ENCODE measurements at regions not wholly inside any gene's neighbourhood (a gene's known extent, or its start where the extent isn't known, plus 50 kb on each side); places are given as distances from the start of the nearest gene placed in this dataset.

DNA sequence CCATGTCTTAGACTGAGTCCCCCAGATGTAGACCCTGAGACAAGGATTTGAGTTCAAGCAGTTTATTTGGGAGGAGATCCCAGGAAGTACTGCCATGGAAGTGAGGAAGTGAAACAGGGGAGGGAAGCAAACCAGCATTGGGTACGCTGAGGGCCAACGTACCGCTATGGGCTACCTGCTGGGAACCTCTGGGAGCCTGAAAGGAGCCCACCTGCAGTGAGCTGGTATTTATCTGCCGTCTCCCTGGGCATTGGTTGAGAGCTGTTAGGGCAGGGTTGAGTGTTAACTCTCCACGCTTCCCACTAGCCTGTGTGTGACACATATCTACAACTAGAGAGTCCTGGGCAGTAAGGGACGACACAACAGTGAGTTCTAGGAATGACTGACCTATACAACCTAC is 131.6 kb upstream of the SLC24A2 start:
- 93% methylated on average over 5 of the region's 6 CpGs for WGBS
- H3K4me3 ChIP-seq = no peak overlapping the region
- H3K9me3 ChIP-seq = no peaks in the 10 kb centered on the region
- no peak for DNase-seq (ENCODE audit: low spot score in 2 of 2)
- no peaks in the 10 kb centered on the region for H3K4me1 ChIP-seq
- no peak overlapping the region for H3K27ac ChIP-seq
- no peaks in the 10 kb centered on the region for H3K36me3 ChIP-seq
- H3K27me3 ChIP-seq = no peaks in the 10 kb centered on the region
- no peak for TF ChIP-seq POLR2A (IDR thresholded peaks at IDR 0.05)
- TF ChIP-seq, protein P1, sequence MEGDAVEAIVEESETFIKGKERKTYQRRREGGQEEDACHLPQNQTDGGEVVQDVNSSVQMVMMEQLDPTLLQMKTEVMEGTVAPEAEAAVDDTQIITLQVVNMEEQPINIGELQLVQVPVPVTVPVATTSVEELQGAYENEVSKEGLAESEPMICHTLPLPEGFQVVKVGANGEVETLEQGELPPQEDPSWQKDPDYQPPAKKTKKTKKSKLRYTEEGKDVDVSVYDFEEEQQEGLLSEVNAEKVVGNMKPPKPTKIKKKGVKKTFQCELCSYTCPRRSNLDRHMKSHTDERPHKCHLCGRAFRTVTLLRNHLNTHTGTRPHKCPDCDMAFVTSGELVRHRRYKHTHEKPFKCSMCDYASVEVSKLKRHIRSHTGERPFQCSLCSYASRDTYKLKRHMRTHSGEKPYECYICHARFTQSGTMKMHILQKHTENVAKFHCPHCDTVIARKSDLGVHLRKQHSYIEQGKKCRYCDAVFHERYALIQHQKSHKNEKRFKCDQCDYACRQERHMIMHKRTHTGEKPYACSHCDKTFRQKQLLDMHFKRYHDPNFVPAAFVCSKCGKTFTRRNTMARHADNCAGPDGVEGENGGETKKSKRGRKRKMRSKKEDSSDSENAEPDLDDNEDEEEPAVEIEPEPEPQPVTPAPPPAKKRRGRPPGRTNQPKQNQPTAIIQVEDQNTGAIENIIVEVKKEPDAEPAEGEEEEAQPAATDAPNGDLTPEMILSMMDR (IDR thresholded peaks at IDR 0.05) = no peak
- TF ChIP-seq EP300 (IDR thresholded peaks at IDR 0.05) = no peak
- TF ChIP-seq POLR2AphosphoS5 (IDR thresholded peaks at IDR 0.05) = no peak

DNA sequence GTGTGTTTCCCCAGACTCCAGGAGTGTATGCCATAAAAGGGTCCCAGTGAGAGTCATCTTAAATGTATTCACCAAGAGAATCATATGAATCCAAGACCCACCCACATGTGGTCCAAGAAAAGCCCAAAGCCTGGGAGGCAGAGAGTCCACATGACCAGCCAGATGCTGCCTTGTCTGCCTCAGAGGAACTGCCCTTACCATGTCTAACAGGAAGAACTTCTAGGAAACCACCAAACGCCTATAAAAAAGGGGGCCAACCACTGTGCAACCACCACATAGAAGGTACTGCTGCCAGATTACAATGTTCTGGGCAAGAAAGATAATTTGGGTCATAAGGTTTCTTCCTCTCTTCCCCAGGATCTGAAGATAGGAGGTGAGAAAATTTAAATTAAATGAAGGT is 129.8 kb upstream of the SLC24A2 start:
- TF ChIP-seq, protein P1 (IDR thresholded peaks at IDR 0.05) = no peak
- TF ChIP-seq POLR2AphosphoS5 (IDR thresholded peaks at IDR 0.05) (no peak), POLR2A (IDR thresholded peaks at IDR 0.05) (no peak)
- 59% methylated on average over 1 of the region's 1 CpG for WGBS

DNA sequence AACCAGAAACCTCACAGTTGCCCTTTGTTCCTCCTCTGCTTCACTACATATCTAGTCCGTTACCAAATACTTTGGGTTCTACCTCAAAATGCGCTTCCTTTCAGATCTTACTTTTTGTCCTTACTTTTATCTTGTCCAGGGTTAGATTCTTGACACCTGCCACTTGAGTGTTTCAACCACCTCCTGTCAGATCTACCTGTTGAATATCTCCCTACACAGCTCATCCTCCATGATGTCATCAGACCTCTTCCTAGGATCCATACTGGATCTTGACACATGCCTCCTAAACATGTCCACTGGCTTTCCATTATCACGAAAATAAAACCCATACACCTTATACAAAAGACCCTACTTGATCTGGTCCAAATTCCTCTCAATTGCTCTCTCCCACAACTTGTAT is 125.2 kb upstream of the SLC24A2 start:
- Histone ChIP-seq H3K4me1 (no peaks in the 10 kb centered on the region), H3K9me3 (no peaks in the 10 kb centered on the region), H3K27ac (no peak overlapping the region), H3K27me3 (no peaks in the 10 kb centered on the region), H3K4me3 (no peak overlapping the region), H3K36me3 (no peaks in the 10 kb centered on the region)
- no peak for TF ChIP-seq EP300 (IDR thresholded peaks at IDR 0.05)
- TF ChIP-seq, protein P1 (IDR thresholded peaks at IDR 0.05) = no peak
- no peak for TF ChIP-seq POLR2AphosphoS5 (IDR thresholded peaks at IDR 0.05)
- no peak for TF ChIP-seq POLR2A (IDR thresholded peaks at IDR 0.05)
- 94% methylated on average over 3 of the region's 3 CpGs for WGBS
- no peak for DNase-seq (ENCODE audit: low spot score in 2 of 2)

More for the DNA sequence above, 129.8 kb upstream of the SLC24A2 start:
- Histone ChIP-seq H3K27ac (no peak overlapping the region), H3K36me3 (no peaks in the 10 kb centered on the region), H3K9me3 (no peaks in the 10 kb centered on the region), H3K4me3 (no peak overlapping the region), H3K4me1 (no peaks in the 10 kb centered on the region), H3K27me3 (no peaks in the 10 kb centered on the region)
- no peak for DNase-seq (ENCODE audit: low spot score in 2 of 2)

DNA sequence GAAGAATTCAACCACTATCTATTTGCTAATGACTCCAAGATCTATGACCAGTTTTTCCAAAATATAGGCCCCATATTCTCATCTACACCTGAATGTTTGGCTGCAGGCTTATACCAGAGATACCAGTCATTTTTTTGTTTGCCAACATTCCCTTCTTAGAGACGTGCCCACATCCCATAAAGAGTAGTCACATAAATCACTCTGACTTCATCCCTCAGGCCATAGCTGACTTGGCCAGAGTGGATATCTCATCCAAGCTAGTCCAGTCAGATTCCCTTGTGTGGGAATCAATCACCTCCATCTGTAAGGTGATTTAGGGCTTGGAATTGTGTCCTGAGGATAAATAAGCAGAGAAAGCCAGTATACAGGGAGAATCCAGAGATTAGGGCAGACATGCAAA is 124.3 kb upstream of the SLC24A2 start:
- 25% methylated on average over 1 of the region's 1 CpG for WGBS
- no peaks in the 10 kb centered on the region for H3K27me3 ChIP-seq
- no peaks in the 10 kb centered on the region for H3K4me1 ChIP-seq
- no peaks in the 10 kb centered on the region for H3K36me3 ChIP-seq
- no peak for TF ChIP-seq POLR2AphosphoS5 (IDR thresholded peaks at IDR 0.05)
- TF ChIP-seq POLR2A (IDR thresholded peaks at IDR 0.05) = no peak
- no peak for TF ChIP-seq EP300 (IDR thresholded peaks at IDR 0.05)
- TF ChIP-seq, protein P1 (IDR thresholded peaks at IDR 0.05) = no peak
- no peak overlapping the region for H3K4me3 ChIP-seq
- DNase-seq (ENCODE audit: low spot score in 2 of 2) = no peak
- H3K9me3 ChIP-seq = no peaks in the 10 kb centered on the region
- no peak overlapping the region for H3K27ac ChIP-seq

DNA sequence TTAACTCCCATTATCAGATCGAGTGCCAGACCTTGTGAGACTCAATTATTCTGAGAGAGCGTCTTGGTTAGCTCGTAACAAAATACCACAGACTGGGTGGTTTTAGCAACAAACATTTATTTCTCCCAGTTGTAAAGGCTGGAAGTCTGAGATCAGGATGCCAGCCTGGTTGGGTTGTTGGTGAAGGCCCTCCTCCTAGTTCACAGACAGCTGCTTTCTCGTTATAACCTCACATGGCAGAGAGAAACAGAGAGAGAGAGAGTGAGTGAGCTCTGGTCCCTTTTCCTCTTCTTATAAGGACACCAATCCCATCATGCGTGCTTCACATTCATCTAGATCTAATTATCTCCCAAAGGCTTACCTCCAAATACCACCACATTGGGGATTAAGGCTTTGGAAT is 114.2 kb upstream of the SLC24A2 start:
- Histone ChIP-seq H3K4me1 (no peaks in the 10 kb centered on the region), H3K9me3 (no peaks in the 10 kb centered on the region), H3K4me3 (no peak overlapping the region), H3K27me3 (no peaks in the 10 kb centered on the region), H3K27ac (no peak overlapping the region), H3K36me3 (no peaks in the 10 kb centered on the region)
- 82% methylated on average over 5 of the region's 5 CpGs for WGBS
- DNase-seq (ENCODE audit: low spot score in 2 of 2) = no peak
- TF ChIP-seq, protein P1 (IDR thresholded peaks at IDR 0.05) = no peak
- TF ChIP-seq POLR2AphosphoS5 (IDR thresholded peaks at IDR 0.05) = no peak
- no peak for TF ChIP-seq POLR2A (IDR thresholded peaks at IDR 0.05)
- TF ChIP-seq EP300 (IDR thresholded peaks at IDR 0.05) = no peak

All from suprapubic skin (tissue), 4 donors.